ENCODE measurements at regions not wholly inside any gene's neighbourhood (a gene's known extent, or its start where the extent isn't known, plus 50 kb on each side); places are given as distances from the start of the nearest gene placed in this dataset.

GRCh38 chr12:98406378-98406777, 109.0 kb upstream of the TMPO start:
- Histone ChIP-seq H3K9me3 (ENCODE audit: control insufficient read depth, low read depth, low read length) (no peaks in the 10 kb centered on the region), H2AK5ac (ENCODE audit: insufficient read length, low read length) (no peak overlapping the region), H4K91ac (ENCODE audit: insufficient read length, low read depth, low read length) (no peak overlapping the region), H3K14ac (ENCODE audit: insufficient read depth, low read length) (no peak overlapping the region), H3K4me1 (ENCODE audit: insufficient read depth, low read length) (peaks cover 10% of the 10 kb centered on the region; the same call in 1 of the 2 replicates), H2BK12ac (ENCODE audit: insufficient read length, low read depth, low read length) (no peak overlapping the region), H3K4me2 (ENCODE audit: insufficient read depth, insufficient read length, low read length) (no peak overlapping the region), H3K18ac (ENCODE audit: insufficient read length, low read depth, low read length) (no peak overlapping the region), H3K27ac (ENCODE audit: insufficient read length, low read depth, low read length) (no peak overlapping the region), H3K23ac (ENCODE audit: insufficient read length, low read depth, low read length) (no peak overlapping the region), H2BK120ac (ENCODE audit: low read depth, low read length, poor library complexity, severe bottlenecking) (no peak overlapping the region), H4K20me1 (ENCODE audit: control insufficient read depth, insufficient read depth, insufficient read length) (no peaks in the 10 kb centered on the region), H4K8ac (replicated peaks; ENCODE audit: insufficient read length, low read depth, low read length) (no peak overlapping the region), H2BK15ac (ENCODE audit: low read depth, low read length) (no peak overlapping the region), H2AFZ (ENCODE audit: low read length) (no peak overlapping the region), H3K79me1 (ENCODE audit: insufficient read depth, low read depth, low read length, poor library complexity, severe bottlenecking) (no peaks in the 10 kb centered on the region), H3K23me2 (ENCODE audit: insufficient read length, low read depth, low read length, poor library complexity, severe bottlenecking) (no peaks in the 10 kb centered on the region), H3K27me3 (ENCODE audit: insufficient read depth, low read length) (no peaks in the 10 kb centered on the region), H2BK5ac (ENCODE audit: insufficient read length, low read length) (no peak overlapping the region), H4K5ac (ENCODE audit: insufficient read length, low read depth, low read length) (no peak overlapping the region), H3T11ph (ENCODE audit: low read length) (no peak overlapping the region), H3K56ac (ENCODE audit: insufficient read length, low read depth, low read length) (no peak overlapping the region), H3K4ac (ENCODE audit: low read depth, low read length) (no peak overlapping the region), H2BK20ac (ENCODE audit: low read depth, low read length, poor library complexity, severe bottlenecking) (no peak overlapping the region), H3K79me2 (ENCODE audit: insufficient read depth, low read length) (no peaks in the 10 kb centered on the region), H3K9ac (ENCODE audit: extremely low read depth, insufficient read length, low read length) (no peak overlapping the region)
- DNase-seq: no peak
- no CpG with 5 or more reads among the region's 3 CpGs for WGBS (ENCODE audit: extremely low coverage, insufficient read length, low lambda C conversion rate)
- TF ChIP-seq CTCF (conservative IDR thresholded peaks at IDR 0.05): no peak
- H3K27ac Mint-ChIP-seq: no peak overlapping the region
- peaks cover 8 to 24% (median 9%) of the 10 kb centered on the region in 3 experiments; a peak in 6 of 7 replicates for H3K36me3 Mint-ChIP-seq (ENCODE audit: insufficient read depth in 1 of 3, low read depth in 3 of 3)
- H3K4me1 Mint-ChIP-seq: peaks cover 22 to 44% of the 10 kb centered on the region in 2 experiments
- H3K9me3 Mint-ChIP-seq: peaks cover 13 to 30% of the 10 kb centered on the region in 2 experiments
- no peaks in the 10 kb centered on the region for H3K27me3 Mint-ChIP-seq (ENCODE audit: low read depth)
- no peak overlapping the region for H3K4me3 Mint-ChIP-seq

Measured in H9 (cell line).